Parathyroid adenoma (tissue), 2 donors: ENCODE measurements at regions not wholly inside any gene's neighbourhood (a gene's known extent, or its start where the extent isn't known, plus 50 kb on each side); places are given as distances from the start of the nearest gene placed in this dataset.

Experiments used
- H2AFZ ChIP-seq: fragments of 300-600 bp; sonication (generic); one replicate; pipeline ENCODE4 v1.7.0; 2017; ENCODE audit warnings: antibody characterized with exemption, mild to moderate bottlenecking
- H3K27ac ChIP-seq: fragments of 300-600 bp; sonication (generic); one replicate; pipeline ENCODE4 v1.7.0; 2017
- H3K27me3 ChIP-seq: fragments of 300-600 bp; sonication (generic); one replicate; pipeline ENCODE4 v1.7.0; 2017; ENCODE audit warnings: low read length; ENCODE audit not compliant: control insufficient read depth, insufficient read depth
- H3K36me3 ChIP-seq: fragments of 300-600 bp; sonication (generic); one replicate; pipeline ENCODE4 v1.7.0; 2017; ENCODE audit warnings: low read length; ENCODE audit not compliant: control insufficient read depth, insufficient read depth
- H3K4me1 ChIP-seq: fragments of 300-600 bp; sonication (generic); one replicate; pipeline ENCODE4 v1.7.0; 2017; ENCODE audit warnings: control low read depth
- H3K4me2 ChIP-seq: fragments of 300-600 bp; sonication (generic); one replicate; pipeline ENCODE4 v1.7.0; 2017; ENCODE audit warnings: low read length
- H3K4me3 ChIP-seq: fragments of 300-600 bp; sonication (generic); one replicate; pipeline ENCODE4 v1.7.0; 2017; ENCODE audit warnings: low read depth, low read length
- H3K79me2 ChIP-seq: fragments of 300-600 bp; sonication (generic); one replicate; pipeline ENCODE4 v1.7.0; 2017; ENCODE audit warnings: control low read depth
- H3K9ac ChIP-seq: fragments of 300-600 bp; sonication (generic); one replicate; pipeline ENCODE4 v1.7.0; 2017; ENCODE audit warnings: mild to moderate bottlenecking
- H3K9me3 ChIP-seq: fragments of 300-600 bp; sonication (generic); one replicate; pipeline ENCODE4 v1.7.0; 2017; ENCODE audit warnings: low read length; ENCODE audit not compliant: control insufficient read depth
- CTCF ChIP-seq: fragments of 300-600 bp; sonication (generic); IDR thresholded peaks from one replicate; pipeline ENCODE4 v1.7.0; 2017; ENCODE audit warnings: antibody characterized with exemption, mild to moderate bottlenecking
- donor health status: primary hyperparathyroidism.

GRCh38 chr3:144942838-144943197 is 971.2 kb downstream of the DIPK2A start:
- H3K27me3 ChIP-seq = no peaks in the 10 kb centered on the region
- H3K9me3 ChIP-seq = no peaks in the 10 kb centered on the region
- no peak overlapping the region for H3K4me2 ChIP-seq
- no peaks in the 10 kb centered on the region for H3K79me2 ChIP-seq
- no peaks in the 10 kb centered on the region for H3K4me1 ChIP-seq
- no peak overlapping the region for H3K4me3 ChIP-seq
- H3K27ac ChIP-seq = no peak overlapping the region
- no peak overlapping the region for H2AFZ ChIP-seq
- H3K36me3 ChIP-seq = no peaks in the 10 kb centered on the region
- TF ChIP-seq CTCF = no peak
- no peak overlapping the region for H3K9ac ChIP-seq

- H3K9ac ChIP-seq = no peak overlapping the region
- H3K79me2 ChIP-seq = no peaks in the 10 kb centered on the region
- no peak overlapping the region for H3K4me2 ChIP-seq
- no peaks in the 10 kb centered on the region for H3K27me3 ChIP-seq
- H3K27ac ChIP-seq = no peak overlapping the region
- no peaks in the 10 kb centered on the region for H3K9me3 ChIP-seq
- H3K4me1 ChIP-seq = no peaks in the 10 kb centered on the region
- H2AFZ ChIP-seq = no peak overlapping the region
- no peaks in the 10 kb centered on the region for H3K36me3 ChIP-seq
- no peak overlapping the region for H3K4me3 ChIP-seq
- no peak for TF ChIP-seq CTCF
Observed at GRCh38 chr3:144947895-144948294, 976.3 kb downstream of the DIPK2A start.

- Histone ChIP-seq H3K4me3 (no peak overlapping the region), H3K79me2 (no peaks in the 10 kb centered on the region), H3K9me3 (no peaks in the 10 kb centered on the region), H3K4me1 (no peaks in the 10 kb centered on the region), H3K27ac (no peak overlapping the region), H3K36me3 (no peaks in the 10 kb centered on the region), H3K27me3 (no peaks in the 10 kb centered on the region), H3K4me2 (no peak overlapping the region), H2AFZ (no peak overlapping the region), H3K9ac (no peak overlapping the region)
- no peak for TF ChIP-seq CTCF
Observed at GRCh38 chr3:144948711-144949110, 977.1 kb downstream of the DIPK2A start.

GRCh38 chr3:144953959-144954358 is 982.3 kb downstream of the DIPK2A start:
- Histone ChIP-seq H3K27ac (no peak overlapping the region), H3K9ac (no peak overlapping the region), H3K4me2 (no peak overlapping the region), H3K79me2 (no peaks in the 10 kb centered on the region), H3K4me1 (no peaks in the 10 kb centered on the region), H3K36me3 (no peaks in the 10 kb centered on the region), H3K9me3 (no peaks in the 10 kb centered on the region), H2AFZ (no peak overlapping the region), H3K4me3 (no peak overlapping the region), H3K27me3 (no peaks in the 10 kb centered on the region)
- no peak for TF ChIP-seq CTCF

DNA sequence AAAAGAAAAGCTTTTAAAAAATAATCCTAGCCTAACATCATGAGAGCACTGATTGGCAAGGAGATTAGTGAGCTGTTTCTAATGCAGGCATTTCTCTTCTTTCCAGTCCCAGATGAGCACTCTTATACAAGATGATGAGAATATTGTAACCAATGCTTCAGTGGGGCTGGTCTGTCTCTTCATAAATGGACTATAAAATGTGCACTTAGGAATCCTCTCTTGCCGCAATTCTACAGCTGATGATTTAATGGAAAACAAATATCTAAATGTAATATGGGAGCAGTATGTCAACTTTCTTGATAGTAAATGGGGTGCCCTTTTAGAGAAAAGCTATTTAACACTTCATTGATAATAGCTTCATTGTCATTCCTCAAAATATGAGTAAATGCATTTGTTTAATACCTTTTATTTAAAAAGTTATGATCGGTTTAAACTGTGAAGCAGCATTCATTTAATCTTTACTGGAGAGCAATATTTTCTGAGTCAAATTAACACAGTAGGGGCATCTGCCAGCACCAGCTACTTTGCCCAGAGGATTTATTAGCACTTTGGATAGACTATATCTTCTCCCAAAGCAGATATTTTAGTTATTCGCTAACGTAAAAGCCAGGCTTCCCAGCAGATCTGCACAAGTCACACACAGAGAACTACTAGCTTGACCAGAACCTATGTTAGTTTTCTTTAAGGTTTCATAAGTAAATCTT is 985.9 kb downstream of the DIPK2A start:
- Histone ChIP-seq H3K9me3 (no peaks in the 10 kb centered on the region), H3K79me2 (no peaks in the 10 kb centered on the region), H3K27me3 (no peaks in the 10 kb centered on the region), H3K27ac (no peak overlapping the region), H2AFZ (no peak overlapping the region), H3K9ac (no peak overlapping the region), H3K4me2 (no peak overlapping the region), H3K4me3 (no peak overlapping the region), H3K36me3 (no peaks in the 10 kb centered on the region), H3K4me1 (no peaks in the 10 kb centered on the region)
- no peak for TF ChIP-seq CTCF
